Mesenchymal stem cell (in vitro differentiated cells and primary cell): ENCODE measurements at regions not wholly inside any gene's neighbourhood (a gene's known extent, or its start where the extent isn't known, plus 50 kb on each side); places are given as distances from the start of the nearest gene placed in this dataset.
"Not testable (repeated sequence)": the region's sequence is repeated elsewhere in the genome, so short reads cannot be mapped to it uniquely, and the experiment has no call there.

Experiments used
- DNase-seq: peaks from one replicate; pipeline ENCODE4 v3.0.0-alpha.2; 2013
- H2AFZ ChIP-seq: one replicate; pipeline ENCODE4 v1.6.1; 2013; ENCODE audit warnings: low read depth, mild to moderate bottlenecking, control low read depth, inconsistent platforms, low read length, moderate library complexity
- H2AK5ac ChIP-seq: 2 replicates; pipeline ENCODE4 v1.6.1; 2013; ENCODE audit warnings: low read length, moderate library complexity, mild to moderate bottlenecking, inconsistent platforms; ENCODE audit not compliant: severe bottlenecking
- H2BK120ac ChIP-seq: one replicate; pipeline ENCODE4 v1.6.1; 2013; ENCODE audit warnings: low read depth, mild to moderate bottlenecking, inconsistent platforms, low read length, moderate library complexity
- H2BK12ac ChIP-seq, 2 experiments: one replicate each; pipeline ENCODE4 v1.6.1; 2013; ENCODE audit warnings: inconsistent platforms in 2 of 2, low read length in 2 of 2, mild to moderate bottlenecking in 2 of 2, moderate library complexity in 2 of 2, control low read depth in 1 of 2
- H2BK15ac ChIP-seq: one replicate; pipeline ENCODE4 v1.6.1; 2013; ENCODE audit warnings: mild to moderate bottlenecking, low read depth, inconsistent platforms; ENCODE audit not compliant: poor library complexity, severe bottlenecking
- H2BK5ac ChIP-seq: 2 replicates; pipeline ENCODE4 v1.6.1; 2013; ENCODE audit warnings: low read depth, mild to moderate bottlenecking, low read length, control low read depth, inconsistent platforms; ENCODE audit not compliant: poor library complexity, severe bottlenecking
- H3K14ac ChIP-seq, 2 experiments: one replicate each; pipeline ENCODE4 v1.6.1; 2013; ENCODE audit warnings: inconsistent platforms in 2 of 2, low read length in 2 of 2, control low read depth in 1 of 2, mild to moderate bottlenecking in 1 of 2, moderate library complexity in 1 of 2
- H3K18ac ChIP-seq, 2 experiments: one replicate each; pipeline ENCODE4 v1.6.1; 2013; ENCODE audit warnings: inconsistent platforms in 2 of 2, low read length in 2 of 2, control low read depth in 1 of 2, low read depth in 1 of 2, mild to moderate bottlenecking in 1 of 2
- H3K23ac ChIP-seq, 2 experiments: one replicate each; pipeline ENCODE4 v1.6.1; 2013; ENCODE audit warnings: inconsistent platforms in 2 of 2, low read length in 2 of 2, mild to moderate bottlenecking in 2 of 2, moderate library complexity in 2 of 2, control low read depth in 1 of 2
- H3K27ac ChIP-seq: 2 replicates; pipeline ENCODE4 v1.5.1; 2013; ENCODE audit warnings: mild to moderate bottlenecking, moderate library complexity, low read length, control low read depth, inconsistent platforms; ENCODE audit not compliant: poor library complexity, severe bottlenecking
- H3K27me3 ChIP-seq, 2 experiments: 2 replicates each; pipeline versions ENCODE4 v1.6.1 to v1.7.0; 2013; ENCODE audit warnings: low read length in 2 of 2, mild to moderate bottlenecking in 2 of 2, moderate library complexity in 2 of 2, control low read depth in 1 of 2, inconsistent platforms in 1 of 2; ENCODE audit not compliant: control insufficient read depth in 1 of 2, insufficient read depth in 1 of 2
- H3K36me3 ChIP-seq, 2 experiments: 2 replicates each; pipeline versions ENCODE4 v1.6.1 to v1.7.0; 2013; ENCODE audit warnings: low read length in 2 of 2, control low read depth in 1 of 2, inconsistent platforms in 1 of 2, low read depth in 1 of 2, mild to moderate bottlenecking in 1 of 2; ENCODE audit not compliant: insufficient read depth in 2 of 2, control insufficient read depth in 1 of 2
- H3K4ac ChIP-seq, 2 experiments: one replicate each; pipeline ENCODE4 v1.6.1; 2013; ENCODE audit warnings: inconsistent platforms in 2 of 2, low read length in 2 of 2, mild to moderate bottlenecking in 2 of 2, moderate library complexity in 2 of 2, control low read depth in 1 of 2, low read depth in 1 of 2
- H3K4me1 ChIP-seq: 2 replicates; pipeline ENCODE4 v1.6.1; 2013; ENCODE audit warnings: low read depth, low read length, control low read depth; ENCODE audit not compliant: control insufficient read depth, insufficient read depth
- H3K4me2 ChIP-seq: 2 replicates; pipeline ENCODE4 v1.6.1; 2013; ENCODE audit warnings: low read length, mild to moderate bottlenecking, inconsistent platforms; ENCODE audit not compliant: poor library complexity, severe bottlenecking
- H3K4me3 ChIP-seq, 2 experiments: 2 replicates each; pipeline versions ENCODE4 v1.5.1 to v1.7.0; 2013; ENCODE audit warnings: low read length in 2 of 2, mild to moderate bottlenecking in 2 of 2, control low read depth in 1 of 2, low read depth in 1 of 2; ENCODE audit not compliant: insufficient read depth in 1 of 2
- H3K79me1 ChIP-seq: replicated peaks from 2 replicates; pipeline ENCODE4 v1.6.1; 2013; ENCODE audit warnings: mild to moderate bottlenecking, control low read depth, low read length, inconsistent platforms; ENCODE audit not compliant: poor library complexity, severe bottlenecking
- H3K9ac ChIP-seq: 2 replicates; pipeline ENCODE4 v1.7.0; 2013; ENCODE audit warnings: mild to moderate bottlenecking, low read length, moderate library complexity
- H3K9me3 ChIP-seq: 2 replicates; pipeline ENCODE4 v1.7.0; 2013; ENCODE audit warnings: mild to moderate bottlenecking, low read length; ENCODE audit not compliant: control insufficient read depth
- H4K8ac ChIP-seq: one replicate; pipeline ENCODE4 v1.6.1; 2013; ENCODE audit warnings: inconsistent platforms, mild to moderate bottlenecking, low read length, moderate library complexity
- H4K91ac ChIP-seq: one replicate; pipeline ENCODE4 v1.6.1; 2013; ENCODE audit warnings: mild to moderate bottlenecking, low read length, inconsistent platforms
- WGBS: methylation state at CpG from one replicate; pipeline ENCODE4 v1.1.7; 2013; ENCODE audit warnings: mixed read lengths; 5-methylcytosine and 5-hydroxymethylcytosine counted together

- H3K23ac ChIP-seq: no peak overlapping the region
- no peak overlapping the region for H3K4me2 ChIP-seq
- H2BK15ac ChIP-seq: no peak overlapping the region
- H3K27ac ChIP-seq: no peak overlapping the region
- H2BK12ac ChIP-seq: no peak overlapping the region
- H3K18ac ChIP-seq: no peak overlapping the region
- no peak overlapping the region for H3K4ac ChIP-seq
- no peak overlapping the region for H3K14ac ChIP-seq
- H4K8ac ChIP-seq: no peak overlapping the region
- H3K4me1 ChIP-seq: no peaks in the 10 kb centered on the region
- no peak overlapping the region for H3K4me3 ChIP-seq
- H3K27me3 ChIP-seq: no peaks in the 10 kb centered on the region
- H3K9ac ChIP-seq: no peak overlapping the region
- H2BK120ac ChIP-seq: no peak overlapping the region
- 73% methylated on average over 3 of the region's 3 CpGs for WGBS
- H2BK5ac ChIP-seq: no peak overlapping the region
- H3K79me1 ChIP-seq: no peaks in the 10 kb centered on the region
- DNase-seq: no peak
- H2AK5ac ChIP-seq: no peak overlapping the region
- no peak overlapping the region for H2AFZ ChIP-seq
- no peak overlapping the region for H4K91ac ChIP-seq
- no peaks in the 10 kb centered on the region for H3K36me3 ChIP-seq
- peaks cover 30% of the 10 kb centered on the region for H3K9me3 ChIP-seq
These were observed 679.3 kb downstream of the JRKL start for GRCh38 chr11:97069160-97069559.

- Histone ChIP-seq H2AK5ac (no peak overlapping the region), H3K4me3 (no peak overlapping the region), H2BK12ac (no peak overlapping the region), H3K9me3 (peaks cover 40% of the 10 kb centered on the region), H3K36me3 (no peaks in the 10 kb centered on the region), H3K9ac (no peak overlapping the region), H3K23ac (no peak overlapping the region), H2BK5ac (no peak overlapping the region), H3K18ac (no peak overlapping the region), H2BK120ac (no peak overlapping the region), H2BK15ac (no peak overlapping the region), H2AFZ (no peak overlapping the region), H3K79me1 (no peaks in the 10 kb centered on the region), H3K4me1 (no peaks in the 10 kb centered on the region), H3K4ac (no peak overlapping the region), H4K91ac (no peak overlapping the region), H3K27ac (no peak overlapping the region), H3K27me3 (no peaks in the 10 kb centered on the region), H4K8ac (no peak overlapping the region), H3K4me2 (no peak overlapping the region), H3K14ac (no peak overlapping the region)
- WGBS: 59% methylated on average over 2 of the region's 2 CpGs
- no peak for DNase-seq
These were observed 682.6 kb downstream of the JRKL start for GRCh38 chr11:97072420-97072819.

- H3K9ac ChIP-seq, H3K18ac ChIP-seq, H2BK120ac ChIP-seq, H3K4me2 ChIP-seq, H3K36me3 ChIP-seq, H3K79me1 ChIP-seq, H2BK12ac ChIP-seq, H3K27me3 ChIP-seq, H2AFZ ChIP-seq, H3K4ac ChIP-seq, H4K91ac ChIP-seq, H2AK5ac ChIP-seq, H3K4me1 ChIP-seq, H3K14ac ChIP-seq, H2BK5ac ChIP-seq, H3K27ac ChIP-seq, H2BK15ac ChIP-seq, DNase-seq, H3K23ac ChIP-seq, H4K8ac ChIP-seq, H3K4me3 ChIP-seq: not testable (repeated sequence)
- peaks cover 32% of the 10 kb centered on the region for H3K9me3 ChIP-seq
- 86% methylated on average over 11 of the region's 19 CpGs for WGBS
These were observed 686.9 kb downstream of the JRKL start for GRCh38 chr11:97076666-97077065.

GRCh38 chr11:97078443-97078842 lies 688.6 kb downstream of the JRKL start:
- H3K4ac ChIP-seq: no peak overlapping the region
- H3K4me1 ChIP-seq: no peaks in the 10 kb centered on the region
- H3K4me2 ChIP-seq: no peak overlapping the region
- H3K27ac ChIP-seq: no peak overlapping the region
- H3K79me1 ChIP-seq: no peaks in the 10 kb centered on the region
- no peak overlapping the region for H2AFZ ChIP-seq
- no peak overlapping the region for H2AK5ac ChIP-seq
- no peak overlapping the region for H2BK15ac ChIP-seq
- H4K8ac ChIP-seq: no peak overlapping the region
- H3K23ac ChIP-seq: no peak overlapping the region
- H3K18ac ChIP-seq: no peak overlapping the region
- H3K14ac ChIP-seq: no peak overlapping the region
- no peak overlapping the region for H2BK120ac ChIP-seq
- no peak overlapping the region for H2BK12ac ChIP-seq
- H3K36me3 ChIP-seq: no peaks in the 10 kb centered on the region
- DNase-seq: no peak
- H2BK5ac ChIP-seq: no peak overlapping the region
- H3K9ac ChIP-seq: no peak overlapping the region
- H3K9me3 ChIP-seq: peaks cover 20% of the 10 kb centered on the region
- WGBS: 4% methylated on average over 1 of the region's 2 CpGs
- H4K91ac ChIP-seq: no peak overlapping the region
- no peaks in the 10 kb centered on the region for H3K27me3 ChIP-seq
- no peak overlapping the region for H3K4me3 ChIP-seq
